IMR-90 (cell line): ENCODE measurements at regions not wholly inside any gene's neighbourhood (a gene's known extent, or its start where the extent isn't known, plus 50 kb on each side); places are given as distances from the start of the nearest gene placed in this dataset.

Experiments used
- CTCF ChIP-seq: conservative IDR thresholded peaks from 2 replicates; pipeline ENCODE4 v1.5.1; 2012; ENCODE audit warnings: mild to moderate bottlenecking, low read depth, low read length, improper control_type of control experiment
- ELK1 ChIP-seq: fragments of 150-350 bp; IDR thresholded peaks from 2 replicates; pipeline ENCODE4 v1.6.1; 2016; ENCODE audit warnings: low read depth, mild to moderate bottlenecking, low read length, moderate library complexity, borderline replicate concordance
- POLR2A ChIP-seq: IDR thresholded peaks from 2 replicates; pipeline ENCODE4 v1.6.1; 2012; ENCODE audit warnings: mild to moderate bottlenecking, low read depth, low read length
- RAD21 ChIP-seq: IDR thresholded peaks from 2 replicates; pipeline ENCODE4 v1.6.1; 2012; ENCODE audit warnings: low read length, improper control_type of control experiment
- RCOR1 ChIP-seq: IDR thresholded peaks from 2 replicates; pipeline ENCODE4 v1.6.1; 2012; ENCODE audit warnings: mild to moderate bottlenecking, low read length, improper control_type of control experiment; ENCODE audit not compliant: insufficient replicate concordance
- USF2 ChIP-seq: fragments of 150-350 bp; IDR thresholded peaks from 2 replicates; pipeline ENCODE4 v1.6.1; 2017; ENCODE audit warnings: mild to moderate bottlenecking, antibody characterized with exemption, low read length, low read depth

GRCh38 chr15:59792359-59792758 lies 103.2 kb upstream of the BNIP2 start:
- TF ChIP-seq RCOR1: no peak
- TF ChIP-seq ELK1: no peak
- TF ChIP-seq POLR2A: no peak
- no peak for TF ChIP-seq CTCF
- no peak for TF ChIP-seq USF2
- no peak for TF ChIP-seq RAD21
